HFF-Myc (cell line): ENCODE measurements at regions not wholly inside any gene's neighbourhood (a gene's known extent, or its start where the extent isn't known, plus 50 kb on each side); places are given as distances from the start of the nearest gene placed in this dataset.

Experiments
- DNase-seq: peaks from one replicate; pipeline ENCODE4 v3.0.0-alpha.2; 2011; ENCODE audit warnings: low read depth; ENCODE audit errors: extremely low read depth
- H3K4me3 ChIP-seq: replicated peaks from 2 replicates; pipeline ENCODE4 v1.5.1; 2011; ENCODE audit warnings: low read depth, mild to moderate bottlenecking, control low read depth, low read length
- CTCF ChIP-seq: IDR thresholded peaks from 2 replicates; pipeline ENCODE4 v1.5.1; 2012; ENCODE audit warnings: mild to moderate bottlenecking, low read depth, low read length, control low read depth; ENCODE audit errors: missing control alignments

- no peak for TF ChIP-seq CTCF
- DNase-seq, result no peak
- no peak overlapping the region for H3K4me3 ChIP-seq
Observed at GRCh38 chrX:5397409-5397808, 831.3 kb downstream of the NLGN4X start.

GRCh38 chrX:5390376-5390775 lies 838.3 kb downstream of the NLGN4X start:
- no peak for TF ChIP-seq CTCF
- no peak overlapping the region for H3K4me3 ChIP-seq
- no peak for DNase-seq

GRCh38 chrX:5388087-5388486 lies 840.6 kb downstream of the NLGN4X start:
- no peak for TF ChIP-seq CTCF
- H3K4me3 ChIP-seq, result no peak overlapping the region
- DNase-seq, result no peak

GRCh38 chrX:5380426-5380825 lies 848.2 kb downstream of the NLGN4X start:
- TF ChIP-seq CTCF, result no peak
- no peak for DNase-seq
- H3K4me3 ChIP-seq, result no peak overlapping the region

- TF ChIP-seq CTCF, result no peak
- H3K4me3 ChIP-seq, result no peak overlapping the region
- DNase-seq, result no peak
Observed at GRCh38 chrX:5341902-5342301, 886.8 kb downstream of the NLGN4X start.

- no peak for TF ChIP-seq CTCF
- no peak overlapping the region for H3K4me3 ChIP-seq
- DNase-seq, result no peak
Observed at GRCh38 chrX:5337160-5337559, 891.5 kb downstream of the NLGN4X start.

GRCh38 chrX:5324546-5324945 lies 904.1 kb downstream of the NLGN4X start:
- TF ChIP-seq CTCF, result no peak

More at GRCh38 chrX:5324546-5324945, 904.1 kb downstream of the NLGN4X start:
- DNase-seq, result no peak
- no peak overlapping the region for H3K4me3 ChIP-seq
